Breast epithelium (tissue), 3 donors: ENCODE measurements at regions not wholly inside any gene's neighbourhood (a gene's known extent, or its start where the extent isn't known, plus 50 kb on each side); places are given as distances from the start of the nearest gene placed in this dataset.

Source experiments
- POLR2A ChIP-seq: fragments of 450-650 bp; IDR thresholded peaks from one replicate; pipeline ENCODE4 v1.6.1; 2016; ENCODE audit warnings: antibody characterized with exemption, mild to moderate bottlenecking, moderate library complexity
- POLR2AphosphoS5 ChIP-seq, 3 donors: sonication (generic); formaldehyde crosslinking; IDR thresholded peaks; one replicate each; pipeline ENCODE4 v1.6.1; 2017; ENCODE audit warnings: antibody characterized with exemption in 3 of 3
- TF ChIP-seq, protein P1 (sequence below), 3 donors: fragments of 450-650 bp; IDR thresholded peaks; one replicate each; pipeline ENCODE4 v1.5.1; 2016 to 2017; ENCODE audit warnings: antibody characterized with exemption in 3 of 3, mild to moderate bottlenecking in 3 of 3, moderate library complexity in 3 of 3

DNA sequence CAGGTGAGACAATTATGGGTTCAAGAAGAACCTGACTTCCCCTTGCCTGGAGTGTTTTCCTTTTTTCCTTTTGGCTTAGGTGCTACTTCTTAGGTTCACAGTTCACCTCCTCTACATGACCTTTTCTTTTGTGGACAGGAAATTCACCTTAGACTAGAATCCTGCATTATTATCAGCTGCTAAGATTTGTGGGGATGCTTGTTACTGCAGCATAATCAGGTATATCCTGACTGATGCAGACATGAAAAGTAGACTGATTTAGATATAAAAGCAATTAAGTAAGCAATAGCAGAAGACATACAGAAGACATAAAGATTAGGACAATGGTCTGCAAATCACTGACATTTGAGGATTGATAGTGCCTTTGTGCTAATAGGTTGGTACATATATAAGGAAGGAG is 168.3 kb downstream of the SALL1 start:
- TF ChIP-seq, protein P1, sequence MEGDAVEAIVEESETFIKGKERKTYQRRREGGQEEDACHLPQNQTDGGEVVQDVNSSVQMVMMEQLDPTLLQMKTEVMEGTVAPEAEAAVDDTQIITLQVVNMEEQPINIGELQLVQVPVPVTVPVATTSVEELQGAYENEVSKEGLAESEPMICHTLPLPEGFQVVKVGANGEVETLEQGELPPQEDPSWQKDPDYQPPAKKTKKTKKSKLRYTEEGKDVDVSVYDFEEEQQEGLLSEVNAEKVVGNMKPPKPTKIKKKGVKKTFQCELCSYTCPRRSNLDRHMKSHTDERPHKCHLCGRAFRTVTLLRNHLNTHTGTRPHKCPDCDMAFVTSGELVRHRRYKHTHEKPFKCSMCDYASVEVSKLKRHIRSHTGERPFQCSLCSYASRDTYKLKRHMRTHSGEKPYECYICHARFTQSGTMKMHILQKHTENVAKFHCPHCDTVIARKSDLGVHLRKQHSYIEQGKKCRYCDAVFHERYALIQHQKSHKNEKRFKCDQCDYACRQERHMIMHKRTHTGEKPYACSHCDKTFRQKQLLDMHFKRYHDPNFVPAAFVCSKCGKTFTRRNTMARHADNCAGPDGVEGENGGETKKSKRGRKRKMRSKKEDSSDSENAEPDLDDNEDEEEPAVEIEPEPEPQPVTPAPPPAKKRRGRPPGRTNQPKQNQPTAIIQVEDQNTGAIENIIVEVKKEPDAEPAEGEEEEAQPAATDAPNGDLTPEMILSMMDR (IDR thresholded peaks at IDR 0.05), result no peak
- TF ChIP-seq POLR2AphosphoS5 (IDR thresholded peaks at IDR 0.05), result no peak
- no peak for TF ChIP-seq POLR2A
